ENCODE measurements at regions not wholly inside any gene's neighbourhood (a gene's known extent, or its start where the extent isn't known, plus 50 kb on each side); places are given as distances from the start of the nearest gene placed in this dataset.

- Histone ChIP-seq H3K9me2 (no peaks in the 10 kb centered on the region), H3K27me3 (ENCODE audit: insufficient read depth) (no peaks in the 10 kb centered on the region), H3K27ac (ENCODE audit: low read depth in 2 of 2, low read length in 1 of 2) (no peak overlapping the region), H4K20me1 (ENCODE audit: insufficient read depth) (no peaks in the 10 kb centered on the region), H3K4me3 (ENCODE audit: low read depth in 2 of 2, low read length in 1 of 2) (no peak overlapping the region), H3K79me2 (ENCODE audit: insufficient read depth) (no peaks in the 10 kb centered on the region), H3K9me3 (no peaks in the 10 kb centered on the region), H3K9ac (no peak overlapping the region), H3K4me1 (ENCODE audit: control insufficient read depth in 1 of 2, insufficient read depth in 2 of 2, low read depth in 1 of 2, low read length in 1 of 2) (no peaks in the 10 kb centered on the region), H3F3A (replicated peaks; ENCODE audit: insufficient read depth) (no peaks in the 10 kb centered on the region), H2AFZ (ENCODE audit: low read depth) (no peak overlapping the region), H3K4me2 (no peak overlapping the region), H3K36me3 (replicated peaks in 1 of 2; ENCODE audit: control insufficient read depth in 1 of 2, insufficient read depth in 2 of 2, low read length in 1 of 2) (no peaks in the 10 kb centered on the region)
- ChIA-PET POLR2A (no interaction called here), CTCF (no interaction called here)
- TF ChIP-seq, protein P1, sequence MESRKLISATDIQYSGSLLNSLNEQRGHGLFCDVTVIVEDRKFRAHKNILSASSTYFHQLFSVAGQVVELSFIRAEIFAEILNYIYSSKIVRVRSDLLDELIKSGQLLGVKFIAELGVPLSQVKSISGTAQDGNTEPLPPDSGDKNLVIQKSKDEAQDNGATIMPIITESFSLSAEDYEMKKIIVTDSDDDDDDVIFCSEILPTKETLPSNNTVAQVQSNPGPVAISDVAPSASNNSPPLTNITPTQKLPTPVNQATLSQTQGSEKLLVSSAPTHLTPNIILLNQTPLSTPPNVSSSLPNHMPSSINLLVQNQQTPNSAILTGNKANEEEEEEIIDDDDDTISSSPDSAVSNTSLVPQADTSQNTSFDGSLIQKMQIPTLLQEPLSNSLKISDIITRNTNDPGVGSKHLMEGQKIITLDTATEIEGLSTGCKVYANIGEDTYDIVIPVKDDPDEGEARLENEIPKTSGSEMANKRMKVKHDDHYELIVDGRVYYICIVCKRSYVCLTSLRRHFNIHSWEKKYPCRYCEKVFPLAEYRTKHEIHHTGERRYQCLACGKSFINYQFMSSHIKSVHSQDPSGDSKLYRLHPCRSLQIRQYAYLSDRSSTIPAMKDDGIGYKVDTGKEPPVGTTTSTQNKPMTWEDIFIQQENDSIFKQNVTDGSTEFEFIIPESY (IDR thresholded peaks at IDR 0.05; ENCODE audit: borderline replicate concordance, low read depth): no peak
- TF ChIP-seq YY1 (IDR thresholded peaks at IDR 0.05; ENCODE audit: low read depth) (no peak), JUND (IDR thresholded peaks at IDR 0.05) (no peak), NRF1 (IDR thresholded peaks at IDR 0.05; ENCODE audit: low read depth, low read length) (no peak), CTCF (IDR thresholded peaks at IDR 0.05) (no peak), TAF1 (IDR thresholded peaks at IDR 0.05; ENCODE audit: borderline replicate concordance, low read depth, low read length) (no peak), GATA2 (CRISPR knock-in tag; IDR thresholded peaks at IDR 0.05) (no peak), FOSL2 (IDR thresholded peaks at IDR 0.05; ENCODE audit: borderline replicate concordance, low read depth) (no peak), MXI1 (IDR thresholded peaks at IDR 0.05; ENCODE audit: low read depth, low read length) (no peak), MEF2A (IDR thresholded peaks at IDR 0.05; ENCODE audit: borderline replicate concordance, low read depth) (no peak), EP300 (IDR thresholded peaks at IDR 0.05; ENCODE audit: borderline replicate concordance in 1 of 2, low read depth in 1 of 2, low read length in 1 of 2) (no peak), SIN3A (IDR thresholded peaks at IDR 0.05; ENCODE audit: borderline replicate concordance, low read depth, low read length) (no peak), EZH2phosphoT487 (IDR thresholded peaks at IDR 0.05; ENCODE audit: borderline replicate concordance, low read depth) (no peak), RXRA (IDR thresholded peaks at IDR 0.05; ENCODE audit: borderline replicate concordance, low read depth) (no peak), FOXM1 (IDR thresholded peaks at IDR 0.05; ENCODE audit: low read depth) (no peak), PBX3 (IDR thresholded peaks at IDR 0.05) (no peak), RAD21 (IDR thresholded peaks at IDR 0.05; ENCODE audit: low read length) (no peak)
- TF ChIP-seq, protein P2, sequence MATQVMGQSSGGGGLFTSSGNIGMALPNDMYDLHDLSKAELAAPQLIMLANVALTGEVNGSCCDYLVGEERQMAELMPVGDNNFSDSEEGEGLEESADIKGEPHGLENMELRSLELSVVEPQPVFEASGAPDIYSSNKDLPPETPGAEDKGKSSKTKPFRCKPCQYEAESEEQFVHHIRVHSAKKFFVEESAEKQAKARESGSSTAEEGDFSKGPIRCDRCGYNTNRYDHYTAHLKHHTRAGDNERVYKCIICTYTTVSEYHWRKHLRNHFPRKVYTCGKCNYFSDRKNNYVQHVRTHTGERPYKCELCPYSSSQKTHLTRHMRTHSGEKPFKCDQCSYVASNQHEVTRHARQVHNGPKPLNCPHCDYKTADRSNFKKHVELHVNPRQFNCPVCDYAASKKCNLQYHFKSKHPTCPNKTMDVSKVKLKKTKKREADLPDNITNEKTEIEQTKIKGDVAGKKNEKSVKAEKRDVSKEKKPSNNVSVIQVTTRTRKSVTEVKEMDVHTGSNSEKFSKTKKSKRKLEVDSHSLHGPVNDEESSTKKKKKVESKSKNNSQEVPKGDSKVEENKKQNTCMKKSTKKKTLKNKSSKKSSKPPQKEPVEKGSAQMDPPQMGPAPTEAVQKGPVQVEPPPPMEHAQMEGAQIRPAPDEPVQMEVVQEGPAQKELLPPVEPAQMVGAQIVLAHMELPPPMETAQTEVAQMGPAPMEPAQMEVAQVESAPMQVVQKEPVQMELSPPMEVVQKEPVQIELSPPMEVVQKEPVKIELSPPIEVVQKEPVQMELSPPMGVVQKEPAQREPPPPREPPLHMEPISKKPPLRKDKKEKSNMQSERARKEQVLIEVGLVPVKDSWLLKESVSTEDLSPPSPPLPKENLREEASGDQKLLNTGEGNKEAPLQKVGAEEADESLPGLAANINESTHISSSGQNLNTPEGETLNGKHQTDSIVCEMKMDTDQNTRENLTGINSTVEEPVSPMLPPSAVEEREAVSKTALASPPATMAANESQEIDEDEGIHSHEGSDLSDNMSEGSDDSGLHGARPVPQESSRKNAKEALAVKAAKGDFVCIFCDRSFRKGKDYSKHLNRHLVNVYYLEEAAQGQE (IDR thresholded peaks at IDR 0.05; ENCODE audit: low read depth, low read length): no peak
- DNase-seq: no peak
- WGBS (ENCODE audit: low lambda C conversion rate): 98% methylated on average over 3 of the region's 3 CpGs
These were observed 55.6 kb upstream of the POLR1H start for GRCh38 chr6:30005482-30005881.

Measured in SK-N-SH (cell line).